Upper lobe of left lung (tissue), 4 donors: ENCODE measurements at regions not wholly inside any gene's neighbourhood (a gene's known extent, or its start where the extent isn't known, plus 50 kb on each side); places are given as distances from the start of the nearest gene placed in this dataset.

Source experiments
- POLR2A ChIP-seq, 4 donors: fragments of 450-650 bp; IDR thresholded peaks; one replicate each; pipeline ENCODE4 v1.5.1; 2016 to 2017; ENCODE audit warnings: antibody characterized with exemption in 4 of 4, mild to moderate bottlenecking in 2 of 4
- TF ChIP-seq, protein P1 (sequence below), 6 experiments: fragments of 450-650 bp in 4 of 6; fragments of 200-600 bp in 2 of 6; sonication (generic) in 2 of 6; IDR thresholded peaks; one replicate each; pipeline ENCODE4 v1.5.1; 2016 to 2019; ENCODE audit warnings: antibody characterized with exemption in 6 of 6

GRCh38 chr7:131648491-131648890, 92.1 kb upstream of the PODXL start:
- TF ChIP-seq, protein P1, sequence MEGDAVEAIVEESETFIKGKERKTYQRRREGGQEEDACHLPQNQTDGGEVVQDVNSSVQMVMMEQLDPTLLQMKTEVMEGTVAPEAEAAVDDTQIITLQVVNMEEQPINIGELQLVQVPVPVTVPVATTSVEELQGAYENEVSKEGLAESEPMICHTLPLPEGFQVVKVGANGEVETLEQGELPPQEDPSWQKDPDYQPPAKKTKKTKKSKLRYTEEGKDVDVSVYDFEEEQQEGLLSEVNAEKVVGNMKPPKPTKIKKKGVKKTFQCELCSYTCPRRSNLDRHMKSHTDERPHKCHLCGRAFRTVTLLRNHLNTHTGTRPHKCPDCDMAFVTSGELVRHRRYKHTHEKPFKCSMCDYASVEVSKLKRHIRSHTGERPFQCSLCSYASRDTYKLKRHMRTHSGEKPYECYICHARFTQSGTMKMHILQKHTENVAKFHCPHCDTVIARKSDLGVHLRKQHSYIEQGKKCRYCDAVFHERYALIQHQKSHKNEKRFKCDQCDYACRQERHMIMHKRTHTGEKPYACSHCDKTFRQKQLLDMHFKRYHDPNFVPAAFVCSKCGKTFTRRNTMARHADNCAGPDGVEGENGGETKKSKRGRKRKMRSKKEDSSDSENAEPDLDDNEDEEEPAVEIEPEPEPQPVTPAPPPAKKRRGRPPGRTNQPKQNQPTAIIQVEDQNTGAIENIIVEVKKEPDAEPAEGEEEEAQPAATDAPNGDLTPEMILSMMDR (IDR thresholded peaks at IDR 0.05) = no peak
- no peak for TF ChIP-seq POLR2A (IDR thresholded peaks at IDR 0.05)
